ENCODE measurements at regions not wholly inside any gene's neighbourhood (a gene's known extent, or its start where the extent isn't known, plus 50 kb on each side); places are given as distances from the start of the nearest gene placed in this dataset.

DNA sequence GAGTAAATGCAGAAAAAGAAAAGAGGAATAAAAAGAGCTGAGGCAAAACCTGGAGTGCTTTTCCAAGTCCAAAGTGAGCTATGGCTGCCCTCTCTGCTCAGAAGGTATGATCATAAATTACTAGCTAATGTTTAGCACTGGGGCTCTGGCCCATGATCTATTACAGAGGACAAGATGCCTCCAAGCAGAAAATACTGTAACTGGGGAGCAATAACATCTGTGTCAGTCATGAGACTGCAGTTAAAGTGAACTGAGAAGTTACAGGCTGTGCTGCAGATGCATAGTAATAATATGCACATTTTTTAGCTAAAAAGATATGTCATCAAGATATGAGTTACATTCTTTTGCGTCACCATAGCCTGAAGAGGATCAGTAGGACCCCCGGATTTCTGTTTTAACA, 209.4 kb upstream of the RBBP8 start:
- no peak for TF ChIP-seq JAZF1 (CRISPR knock-in tag; IDR thresholded peaks at IDR 0.05)
- no peak for TF ChIP-seq AFF4 (CRISPR knock-in tag; IDR thresholded peaks at IDR 0.05; ENCODE audit: borderline replicate concordance)
- TF ChIP-seq ATF1 (CRISPR knock-in tag; IDR thresholded peaks at IDR 0.05) = no peak
- no peak for TF ChIP-seq ZNF263 (CRISPR knock-in tag; IDR thresholded peaks at IDR 0.05; ENCODE audit: low read depth)
- TF ChIP-seq ZNF232 (CRISPR knock-in tag; IDR thresholded peaks at IDR 0.05) = no peak
- TF ChIP-seq, protein P1, sequence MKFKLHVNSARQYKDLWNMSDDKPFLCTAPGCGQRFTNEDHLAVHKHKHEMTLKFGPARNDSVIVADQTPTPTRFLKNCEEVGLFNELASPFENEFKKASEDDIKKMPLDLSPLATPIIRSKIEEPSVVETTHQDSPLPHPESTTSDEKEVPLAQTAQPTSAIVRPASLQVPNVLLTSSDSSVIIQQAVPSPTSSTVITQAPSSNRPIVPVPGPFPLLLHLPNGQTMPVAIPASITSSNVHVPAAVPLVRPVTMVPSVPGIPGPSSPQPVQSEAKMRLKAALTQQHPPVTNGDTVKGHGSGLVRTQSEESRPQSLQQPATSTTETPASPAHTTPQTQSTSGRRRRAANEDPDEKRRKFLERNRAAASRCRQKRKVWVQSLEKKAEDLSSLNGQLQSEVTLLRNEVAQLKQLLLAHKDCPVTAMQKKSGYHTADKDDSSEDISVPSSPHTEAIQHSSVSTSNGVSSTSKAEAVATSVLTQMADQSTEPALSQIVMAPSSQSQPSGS (CRISPR knock-in tag; IDR thresholded peaks at IDR 0.05; ENCODE audit: borderline replicate concordance, low read depth) = no peak
- TF ChIP-seq CTCF (IDR thresholded peaks at IDR 0.05) = no peak
- no peak for TF ChIP-seq SMAD4 (CRISPR knock-in tag; IDR thresholded peaks at IDR 0.05)
- no peak for TF ChIP-seq NR3C1 (CRISPR knock-in tag; conservative IDR thresholded peaks at IDR 0.05; ENCODE audit: low read depth)
- TF ChIP-seq CBFB (CRISPR knock-in tag; IDR thresholded peaks at IDR 0.05; ENCODE audit: low read depth) = no peak
- TF ChIP-seq NFYB (CRISPR knock-in tag; conservative IDR thresholded peaks at IDR 0.05; ENCODE audit: low read depth) = no peak
- TF ChIP-seq SMAD3 (CRISPR knock-in tag; IDR thresholded peaks at IDR 0.05; ENCODE audit: borderline replicate concordance) = no peak
- no peak for TF ChIP-seq JUN (CRISPR knock-in tag; IDR thresholded peaks at IDR 0.05)
- no peak for TF ChIP-seq KAT7 (CRISPR knock-in tag; IDR thresholded peaks at IDR 0.05; ENCODE audit: borderline replicate concordance)

Data from WTC11 (cell line).